D721Med (cell line): ENCODE measurements at regions not wholly inside any gene's neighbourhood (a gene's known extent, or its start where the extent isn't known, plus 50 kb on each side); places are given as distances from the start of the nearest gene placed in this dataset.
A peak's percentile ranks its signal among the peaks of the same experiment; 100 is the strongest.

Experiments
- DNase-seq: peaks from one replicate; pipeline ENCODE4 v3.0.0; 2011; ENCODE audit warnings: low spot score; ENCODE audit not compliant: insufficient read length
- FAIRE-seq: peaks from 2 replicates; lab custom pipeline; 2011; peaks lifted over from hg19 to GRCh38; lab: Jason Lieb, UNC
- TF ChIP-seq, protein P1 (sequence below): IDR thresholded peaks from 2 replicates; pipeline ENCODE4 v1.5.1; 2012; ENCODE audit warnings: mild to moderate bottlenecking, control low read depth; ENCODE audit not compliant: insufficient read depth; ENCODE audit errors: missing control alignments

DNA sequence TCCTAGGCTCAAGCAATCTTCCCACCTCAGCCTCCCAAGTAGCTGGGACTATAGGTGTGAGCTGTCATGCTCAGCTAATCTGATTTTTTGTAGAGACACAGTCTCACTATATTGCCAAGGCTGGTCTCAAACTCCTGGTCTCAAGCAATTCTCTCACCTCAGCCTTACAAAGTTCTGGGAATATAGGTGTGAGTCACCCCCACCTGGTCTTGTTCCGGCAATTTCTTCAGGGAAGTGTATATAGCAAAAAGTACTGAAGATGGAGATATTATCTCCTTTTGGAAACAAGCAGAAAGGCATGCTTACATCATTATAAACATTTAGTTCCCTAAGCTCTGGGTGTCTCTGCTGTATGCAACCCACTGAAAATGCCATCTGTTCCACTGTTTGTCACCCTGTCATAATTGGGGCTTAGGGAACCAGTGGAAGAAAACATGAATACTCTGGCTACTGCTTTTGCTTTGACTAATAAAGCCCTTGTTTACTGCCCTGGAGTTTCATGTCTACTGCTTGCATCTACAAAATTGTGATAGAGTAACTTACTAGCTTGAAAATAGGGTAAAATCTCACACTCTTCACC, 940.2 kb downstream of the GALC start:
- FAIRE-seq (peak; percentile 75), DNase-seq (no peak)
- TF ChIP-seq, protein P1, sequence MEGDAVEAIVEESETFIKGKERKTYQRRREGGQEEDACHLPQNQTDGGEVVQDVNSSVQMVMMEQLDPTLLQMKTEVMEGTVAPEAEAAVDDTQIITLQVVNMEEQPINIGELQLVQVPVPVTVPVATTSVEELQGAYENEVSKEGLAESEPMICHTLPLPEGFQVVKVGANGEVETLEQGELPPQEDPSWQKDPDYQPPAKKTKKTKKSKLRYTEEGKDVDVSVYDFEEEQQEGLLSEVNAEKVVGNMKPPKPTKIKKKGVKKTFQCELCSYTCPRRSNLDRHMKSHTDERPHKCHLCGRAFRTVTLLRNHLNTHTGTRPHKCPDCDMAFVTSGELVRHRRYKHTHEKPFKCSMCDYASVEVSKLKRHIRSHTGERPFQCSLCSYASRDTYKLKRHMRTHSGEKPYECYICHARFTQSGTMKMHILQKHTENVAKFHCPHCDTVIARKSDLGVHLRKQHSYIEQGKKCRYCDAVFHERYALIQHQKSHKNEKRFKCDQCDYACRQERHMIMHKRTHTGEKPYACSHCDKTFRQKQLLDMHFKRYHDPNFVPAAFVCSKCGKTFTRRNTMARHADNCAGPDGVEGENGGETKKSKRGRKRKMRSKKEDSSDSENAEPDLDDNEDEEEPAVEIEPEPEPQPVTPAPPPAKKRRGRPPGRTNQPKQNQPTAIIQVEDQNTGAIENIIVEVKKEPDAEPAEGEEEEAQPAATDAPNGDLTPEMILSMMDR, result no peak

DNA sequence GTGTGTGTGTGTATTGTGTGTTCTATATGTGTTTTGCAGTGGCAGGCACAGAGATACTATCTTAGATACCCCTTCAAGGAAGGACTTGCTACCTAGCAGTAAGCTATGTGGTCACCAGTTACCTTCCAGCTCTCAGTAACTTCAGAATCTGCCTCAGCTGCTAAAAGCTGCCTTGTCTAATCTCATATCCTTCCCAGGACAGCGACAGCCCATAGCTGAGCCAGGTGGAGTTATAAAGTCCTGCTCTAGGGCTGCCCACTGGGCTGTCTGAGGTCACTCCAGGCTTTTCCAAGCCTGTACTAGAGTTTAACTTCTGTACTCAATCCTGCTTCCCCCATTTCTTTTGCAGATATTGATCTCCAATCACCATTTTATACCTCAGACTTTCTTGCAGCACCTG, 942.6 kb downstream of the GALC start:
- DNase-seq (no peak), FAIRE-seq (no peak)
- TF ChIP-seq, protein P1, result no peak

DNA sequence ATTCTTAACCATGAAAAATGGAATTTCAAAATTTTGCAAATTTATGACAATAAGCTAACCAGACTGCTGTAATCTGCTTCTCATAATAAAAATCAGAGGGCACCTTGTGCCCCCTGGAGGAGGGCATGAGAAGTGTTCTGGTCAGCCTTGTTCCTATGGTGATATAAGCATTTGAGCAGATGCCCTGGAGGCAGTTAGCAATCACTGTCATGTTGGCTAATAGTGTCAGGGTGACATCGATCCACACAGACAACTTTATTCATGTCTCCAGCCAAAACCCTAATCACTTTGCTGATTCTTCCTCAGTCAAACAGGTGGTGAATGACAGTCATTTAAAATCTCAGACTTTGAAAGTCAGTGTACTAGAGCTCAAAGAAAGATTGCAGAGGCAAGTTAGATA, 943.0 kb downstream of the GALC start:
- TF ChIP-seq, protein P1, result peak; percentile 54
- no peak for DNase-seq
- FAIRE-seq, result peak; percentile 75

DNA sequence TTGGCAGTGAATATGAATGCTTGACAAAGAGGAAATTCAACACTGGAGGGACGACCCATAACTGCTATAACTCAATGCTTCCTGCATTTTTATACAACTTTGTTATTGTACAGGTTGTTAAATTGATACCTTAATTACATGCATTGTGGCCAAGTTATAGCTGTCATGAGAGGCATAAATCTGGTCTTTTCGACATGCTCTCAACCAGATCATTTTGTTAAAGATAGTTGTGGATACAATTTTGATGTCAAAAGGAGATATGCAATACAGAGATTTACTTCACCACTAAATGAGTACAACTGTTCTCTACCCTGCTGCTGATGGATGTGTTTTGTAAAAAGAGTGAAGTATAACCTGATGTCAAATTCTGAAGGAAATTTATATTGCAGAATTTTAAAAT, 946.0 kb downstream of the GALC start:
- DNase-seq, result no peak
- FAIRE-seq, result no peak
- TF ChIP-seq, protein P1, result no peak

DNA sequence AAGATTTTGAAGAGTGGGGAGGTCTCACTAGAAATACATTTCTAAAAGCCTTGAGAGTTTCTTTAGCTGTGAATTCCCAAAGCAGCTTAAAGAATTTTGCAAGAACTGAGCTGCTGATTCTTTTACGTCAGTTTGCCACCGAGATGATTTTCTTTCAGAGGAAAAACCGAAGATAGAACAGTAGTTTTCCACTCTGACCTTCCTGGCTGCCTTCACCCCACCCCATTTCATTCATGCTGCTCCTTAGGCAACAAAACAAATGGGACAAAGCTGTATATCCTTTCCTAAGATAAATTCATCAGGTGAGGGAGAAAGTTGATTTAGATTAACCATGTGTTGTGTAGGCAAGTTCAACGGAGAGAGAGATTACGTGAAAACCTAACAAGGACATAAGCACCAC, 947.0 kb downstream of the GALC start:
- TF ChIP-seq, protein P1, result no peak
- no peak for DNase-seq
- FAIRE-seq, result no peak

DNA sequence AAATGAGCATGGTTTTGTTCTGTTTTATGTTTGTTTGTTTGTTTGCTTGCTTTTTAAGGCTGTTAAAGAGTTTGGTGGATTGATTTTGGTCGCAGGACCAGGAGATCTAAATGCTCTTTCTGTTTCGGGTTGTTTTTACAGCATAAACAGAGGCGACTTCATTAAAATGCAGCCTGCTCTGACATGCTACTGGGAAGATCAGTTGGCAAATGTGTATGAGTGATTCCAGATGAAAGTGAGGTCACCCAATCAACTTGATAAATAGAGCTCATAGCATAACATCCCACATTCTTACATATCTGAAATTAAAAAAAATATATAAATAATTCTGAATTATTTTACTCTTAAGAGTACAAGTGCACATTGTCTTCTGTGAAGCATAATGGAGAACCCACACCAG, 947.7 kb downstream of the GALC start:
- DNase-seq (no peak), FAIRE-seq (no peak)
- TF ChIP-seq, protein P1, result no peak

DNA sequence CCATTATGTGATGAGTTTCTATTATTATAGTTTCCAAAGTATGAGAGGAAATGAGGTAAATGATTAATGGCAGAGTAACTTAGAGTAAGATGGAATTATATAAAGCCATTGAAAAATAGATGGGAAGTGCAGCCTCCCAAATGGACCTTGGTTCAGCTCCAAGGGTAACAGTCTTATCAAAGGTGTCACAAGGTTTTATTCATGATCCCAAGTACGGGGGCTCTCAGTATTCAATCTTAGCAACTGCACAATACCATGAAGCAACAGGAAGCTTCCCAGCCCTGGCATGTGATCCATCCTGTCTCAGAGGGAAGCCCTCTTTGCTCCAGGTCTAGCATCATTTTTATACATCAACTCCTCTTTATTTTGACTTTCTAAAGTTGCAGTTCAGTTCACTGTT, 948.2 kb downstream of the GALC start:
- FAIRE-seq (no peak), DNase-seq (no peak)
- TF ChIP-seq, protein P1, result no peak
